PC-9 (cell line): ENCODE measurements at regions not wholly inside any gene's neighbourhood (a gene's known extent, or its start where the extent isn't known, plus 50 kb on each side); places are given as distances from the start of the nearest gene placed in this dataset.

Experiments
- BruUV-seq: library from RNA; stranded (reverse); fragments of 400-500 nt; replicated peaks from 2 replicates; lab custom pipeline; 2021; lab: Mats Ljungman, UMichigan
- CTCF ChIA-PET: fragments of 300-600 bp; sonication (Branson Sonifier 250); formaldehyde crosslinking; loops from one replicate; lab custom pipeline; 2022; ENCODE audit warnings: antibody characterized with exemption; lab: Charles Lee
- POLR2A ChIA-PET: fragments of 300-600 bp; sonication (Branson Sonifier 250); formaldehyde crosslinking; loops from one replicate; lab custom pipeline; 2022; ENCODE audit warnings: antibody characterized with exemption; ENCODE audit not compliant: unreplicated experiment; lab: Charles Lee
- DNase-seq, 2 experiments: peaks; one replicate each; pipeline versions ENCODE4 v3.0.0 to v3.0.0-alpha.2; 2015 to 2022; ENCODE audit warnings: mixed read lengths in 1 of 2
- H2AFZ ChIP-seq: fragments of 200-600 bp; sonication (generic); 2 replicates; pipeline ENCODE4 v1.8.1; 2017; ENCODE audit warnings: antibody characterized with exemption
- H3F3A ChIP-seq: fragments of 200-600 bp; sonication (generic); 2 replicates; pipeline ENCODE4 v1.8.1; 2017; ENCODE audit warnings: antibody characterized with exemption, mild to moderate bottlenecking, low read depth; ENCODE audit not compliant: insufficient read depth
- H3K27ac ChIP-seq: fragments of 200-600 bp; sonication (generic); 2 replicates; pipeline ENCODE4 v1.6.1; 2016; ENCODE audit warnings: mixed run types
- H3K27me3 ChIP-seq: fragments of 200-600 bp; sonication (generic); 2 replicates; pipeline ENCODE4 v1.6.1; 2016; ENCODE audit warnings: low read depth, mixed run types; ENCODE audit not compliant: insufficient read depth
- H3K36me3 ChIP-seq: fragments of 200-600 bp; sonication (generic); 2 replicates; pipeline ENCODE4 v1.6.1; 2016; ENCODE audit warnings: low read depth, mixed run types
- H3K4me1 ChIP-seq: fragments of 200-600 bp; sonication (generic); replicated peaks from 2 replicates; pipeline ENCODE4 v1.6.1; 2016; ENCODE audit warnings: mixed run types; ENCODE audit not compliant: insufficient read depth
- H3K4me2 ChIP-seq: fragments of 200-600 bp; sonication (generic); 2 replicates; pipeline ENCODE4 v1.6.1; 2017; ENCODE audit warnings: mixed run types
- H3K4me3 ChIP-seq: fragments of 200-600 bp; sonication (generic); 2 replicates; pipeline ENCODE4 v1.6.1; 2016; ENCODE audit warnings: mixed run types
- H3K79me2 ChIP-seq: fragments of 200-600 bp; sonication (generic); 2 replicates; pipeline ENCODE4 v1.6.1; 2017; ENCODE audit warnings: low read depth, mixed run types
- H3K9me2 ChIP-seq: fragments of 200-600 bp; sonication (generic); 2 replicates; pipeline ENCODE4 v1.8.1; 2017; ENCODE audit warnings: mild to moderate bottlenecking; ENCODE audit not compliant: insufficient read depth
- H3K9me3 ChIP-seq: fragments of 200-600 bp; sonication (generic); 2 replicates; pipeline ENCODE4 v1.8.1; 2016; ENCODE audit warnings: low read depth; ENCODE audit not compliant: insufficient read depth
- H4K20me1 ChIP-seq: fragments of 200-600 bp; sonication (generic); 2 replicates; pipeline ENCODE4 v1.8.1; 2017; ENCODE audit not compliant: insufficient read depth
- EZH2 ChIP-seq: fragments of 200-600 bp; sonication (generic); IDR thresholded peaks from 2 replicates; pipeline ENCODE4 v1.8.0; 2017; ENCODE audit warnings: antibody characterized with exemption, low read depth
- intact Hi-C: fragments of 100-400 bp; cut with micrococcal nuclease; formaldehyde crosslinking; loops from one replicate; pipeline ENCODE4 v1.10.0; 2022; ENCODE audit not compliant: unreplicated experiment
- TF ChIP-seq, protein P1 (sequence below): fragments of 200-600 bp; sonication (generic); conservative IDR thresholded peaks from 2 replicates; pipeline ENCODE4 v1.6.1; 2017; ENCODE audit warnings: mixed run types, antibody characterized with exemption, mild to moderate bottlenecking, moderate library complexity

- BruUV-seq: no TSS peak
- H4K20me1 ChIP-seq: no peaks in the 10 kb centered on the region
- H3K4me2 ChIP-seq: no peak overlapping the region
- ChIA-PET CTCF (no interaction called here), POLR2A (no interaction called here)
- H3K79me2 ChIP-seq: no peaks in the 10 kb centered on the region
- H3K4me1 ChIP-seq: no peaks in the 10 kb centered on the region
- H3K9me3 ChIP-seq: peaks cover 8% of the 10 kb centered on the region
- no peaks in the 10 kb centered on the region for H3K9me2 ChIP-seq
- H3K27me3 ChIP-seq: no peaks in the 10 kb centered on the region
- H3K27ac ChIP-seq: no peak overlapping the region
- intact Hi-C loops: no loop called here
- no peak overlapping the region for H2AFZ ChIP-seq
- DNase-seq: no peak
- TF ChIP-seq, protein P1, sequence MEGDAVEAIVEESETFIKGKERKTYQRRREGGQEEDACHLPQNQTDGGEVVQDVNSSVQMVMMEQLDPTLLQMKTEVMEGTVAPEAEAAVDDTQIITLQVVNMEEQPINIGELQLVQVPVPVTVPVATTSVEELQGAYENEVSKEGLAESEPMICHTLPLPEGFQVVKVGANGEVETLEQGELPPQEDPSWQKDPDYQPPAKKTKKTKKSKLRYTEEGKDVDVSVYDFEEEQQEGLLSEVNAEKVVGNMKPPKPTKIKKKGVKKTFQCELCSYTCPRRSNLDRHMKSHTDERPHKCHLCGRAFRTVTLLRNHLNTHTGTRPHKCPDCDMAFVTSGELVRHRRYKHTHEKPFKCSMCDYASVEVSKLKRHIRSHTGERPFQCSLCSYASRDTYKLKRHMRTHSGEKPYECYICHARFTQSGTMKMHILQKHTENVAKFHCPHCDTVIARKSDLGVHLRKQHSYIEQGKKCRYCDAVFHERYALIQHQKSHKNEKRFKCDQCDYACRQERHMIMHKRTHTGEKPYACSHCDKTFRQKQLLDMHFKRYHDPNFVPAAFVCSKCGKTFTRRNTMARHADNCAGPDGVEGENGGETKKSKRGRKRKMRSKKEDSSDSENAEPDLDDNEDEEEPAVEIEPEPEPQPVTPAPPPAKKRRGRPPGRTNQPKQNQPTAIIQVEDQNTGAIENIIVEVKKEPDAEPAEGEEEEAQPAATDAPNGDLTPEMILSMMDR: no peak
- TF ChIP-seq EZH2: no peak
- no peaks in the 10 kb centered on the region for H3F3A ChIP-seq
- no peaks in the 10 kb centered on the region for H3K36me3 ChIP-seq
- H3K4me3 ChIP-seq: no peak overlapping the region
Observed at GRCh38 chrX:114165537-114165936, 418.3 kb upstream of the HTR2C start.

DNA sequence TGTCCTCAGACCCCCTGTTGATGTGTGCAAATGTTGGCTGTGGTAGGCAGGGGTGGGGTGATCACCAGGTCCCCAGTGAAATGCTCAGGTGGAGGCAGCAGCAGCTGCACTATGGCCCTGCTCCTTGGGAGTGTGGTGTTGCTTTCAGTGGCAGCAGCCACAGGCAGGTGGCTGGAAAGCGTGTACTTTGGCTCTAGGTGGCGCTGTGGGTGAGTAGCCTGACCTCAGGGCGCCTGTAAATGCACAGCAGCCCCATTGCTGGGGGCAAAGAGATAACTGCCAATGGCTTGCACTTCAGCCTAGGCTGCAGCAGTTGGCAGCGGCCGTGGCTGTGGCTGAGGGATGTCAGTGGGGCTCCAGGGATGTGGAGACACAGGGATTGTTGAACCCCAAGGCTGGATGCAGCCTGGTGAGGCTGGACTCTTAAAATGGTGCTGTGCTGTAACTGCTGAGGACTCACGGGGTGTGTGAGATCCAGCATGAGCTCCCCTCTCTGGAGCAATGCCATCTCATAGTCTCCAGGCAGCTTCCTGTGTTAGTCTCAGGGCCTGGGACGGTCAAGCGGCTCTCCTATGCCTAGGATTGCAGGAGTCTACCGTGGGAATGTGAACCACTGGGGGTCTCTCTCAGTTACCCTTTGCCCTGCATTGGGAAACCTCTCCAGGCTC is 421.7 kb upstream of the HTR2C start:
- POLR2A ChIA-PET: no interaction called here
- Histone ChIP-seq H2AFZ (no peak overlapping the region), H3K9me2 (no peaks in the 10 kb centered on the region), H3K4me1 (no peaks in the 10 kb centered on the region), H3K9me3 (peaks cover 8% of the 10 kb centered on the region), H3K27ac (no peak overlapping the region), H3K4me3 (no peak overlapping the region), H3K4me2 (no peak overlapping the region), H3F3A (no peaks in the 10 kb centered on the region), H3K27me3 (no peaks in the 10 kb centered on the region), H3K36me3 (no peaks in the 10 kb centered on the region), H3K79me2 (no peaks in the 10 kb centered on the region), H4K20me1 (no peaks in the 10 kb centered on the region)
- intact Hi-C loops: no loop called here
- no peak for DNase-seq
- CTCF ChIA-PET: no interaction called here
- TF ChIP-seq, protein P1: no peak; the same call in 1 of the 2 replicates
- TF ChIP-seq EZH2: no peak
- BruUV-seq: no TSS peak

- H3K4me1 ChIP-seq: peaks cover 11% of the 10 kb centered on the region; the same call in 1 of the 2 replicates
- H3K4me2 ChIP-seq: no peak overlapping the region
- no peak for DNase-seq
- intact Hi-C loops: no loop called here
- H3K79me2 ChIP-seq: no peaks in the 10 kb centered on the region
- BruUV-seq: no TSS peak
- ChIA-PET CTCF (no interaction called here), POLR2A (no interaction called here)
- H3K36me3 ChIP-seq: no peaks in the 10 kb centered on the region
- H3K27me3 ChIP-seq: no peaks in the 10 kb centered on the region
- peaks cover 18% of the 10 kb centered on the region for H3K9me3 ChIP-seq
- H3F3A ChIP-seq: no peaks in the 10 kb centered on the region; the same call in none of the 2 replicates
- peak overlapping the region; percentile 38; the same call in 1 of the 2 replicates for H3K27ac ChIP-seq
- no peaks in the 10 kb centered on the region for H4K20me1 ChIP-seq
- no peak overlapping the region for H2AFZ ChIP-seq
- H3K9me2 ChIP-seq: no peaks in the 10 kb centered on the region
- no peak overlapping the region for H3K4me3 ChIP-seq
- TF ChIP-seq EZH2: no peak
- TF ChIP-seq, protein P1: no peak
Observed at GRCh38 chrX:114152801-114153200, 431.1 kb upstream of the HTR2C start.
